NCI-H2196 treated with DMSO at 0.1 percent for 48 hours (cell line): ENCODE measurements at regions not wholly inside any gene's neighbourhood (a gene's known extent, or its start where the extent isn't known, plus 50 kb on each side); places are given as distances from the start of the nearest gene placed in this dataset.

Experiments used
- DNase-seq: peaks from one replicate; lab custom pipeline; 2025; ENCODE audit not compliant: unreplicated experiment; lab: John Stamatoyannopoulos, UW

DNA sequence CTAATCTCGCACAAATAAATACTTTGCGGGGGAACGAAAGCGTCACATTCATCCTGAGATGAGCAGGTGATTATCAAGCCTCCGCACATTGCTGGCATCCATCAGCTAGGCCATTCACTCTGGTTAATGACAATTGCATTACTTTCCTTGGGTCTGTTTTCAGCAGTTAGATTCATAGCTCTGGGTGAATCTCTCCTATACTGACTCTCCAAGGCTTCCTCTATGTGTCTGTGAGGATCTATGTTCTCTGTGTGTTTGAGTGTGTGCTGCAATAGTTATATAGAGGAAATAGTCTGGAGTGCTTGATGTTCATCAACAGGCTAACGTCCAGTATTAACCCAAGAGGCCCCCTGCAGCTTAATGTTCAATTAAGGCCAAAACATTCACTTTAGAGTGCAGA, 133.0 kb upstream of the CTTNBP2NL start:
- DNase-seq: no peak

DNA sequence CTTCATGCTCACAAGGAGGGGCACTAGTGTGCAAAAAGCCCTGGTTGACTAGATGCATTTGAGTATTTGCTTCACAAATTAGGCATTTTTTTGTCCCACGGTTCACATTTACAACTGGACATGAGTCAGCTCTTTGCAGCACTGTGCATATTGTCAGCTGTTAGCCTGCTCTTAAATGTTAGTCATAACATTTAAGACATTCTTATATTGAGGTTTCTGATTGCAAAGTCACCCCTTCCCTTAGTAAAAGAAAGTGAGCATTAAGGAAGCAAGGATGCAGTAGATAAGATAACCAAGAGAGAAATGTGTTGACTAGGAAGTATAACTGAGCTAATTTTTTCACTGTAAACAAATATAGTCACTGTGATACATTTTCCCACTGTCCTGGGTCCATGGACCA, 132.6 kb upstream of the CTTNBP2NL start:
- DNase-seq: no peak

DNA sequence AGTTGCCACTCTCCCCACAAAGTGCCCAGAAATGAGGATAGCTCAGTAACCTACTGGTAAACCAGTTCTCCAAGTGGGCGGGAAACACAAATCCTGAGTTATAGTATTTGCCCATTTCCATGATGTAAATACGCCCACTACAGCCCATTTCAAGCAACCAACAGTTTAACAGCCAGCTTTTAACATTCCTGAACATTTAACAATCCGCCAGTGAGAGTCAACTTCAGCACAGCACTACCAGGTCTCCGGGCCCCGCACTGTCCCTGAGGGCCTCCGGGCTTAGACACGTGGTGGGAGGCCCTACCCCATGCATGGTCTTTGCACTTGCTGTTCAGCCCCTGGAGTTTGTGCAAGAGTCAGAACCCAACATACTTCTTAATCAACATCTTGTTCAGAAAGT, 132.0 kb upstream of the CTTNBP2NL start:
- no peak for DNase-seq

DNA sequence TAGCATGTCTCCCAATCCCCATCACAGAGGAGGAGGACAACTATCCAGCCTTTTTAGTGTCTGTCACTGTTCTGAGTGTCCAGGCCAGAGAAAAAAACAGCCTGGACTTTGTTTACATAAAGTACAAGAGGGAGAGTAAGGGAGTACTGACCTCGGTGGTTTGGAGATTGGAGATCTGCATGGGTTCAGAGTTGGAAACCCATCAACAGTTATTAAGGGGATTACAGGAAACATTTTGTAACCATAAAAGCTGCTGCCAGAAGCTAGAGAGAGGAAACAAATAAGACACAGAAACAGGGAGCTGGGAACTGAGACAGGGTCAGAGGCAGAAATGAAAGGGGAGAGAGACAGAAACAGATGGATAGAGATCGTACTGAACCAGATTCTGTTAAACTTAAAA, 131.5 kb upstream of the CTTNBP2NL start:
- DNase-seq: no peak

DNA sequence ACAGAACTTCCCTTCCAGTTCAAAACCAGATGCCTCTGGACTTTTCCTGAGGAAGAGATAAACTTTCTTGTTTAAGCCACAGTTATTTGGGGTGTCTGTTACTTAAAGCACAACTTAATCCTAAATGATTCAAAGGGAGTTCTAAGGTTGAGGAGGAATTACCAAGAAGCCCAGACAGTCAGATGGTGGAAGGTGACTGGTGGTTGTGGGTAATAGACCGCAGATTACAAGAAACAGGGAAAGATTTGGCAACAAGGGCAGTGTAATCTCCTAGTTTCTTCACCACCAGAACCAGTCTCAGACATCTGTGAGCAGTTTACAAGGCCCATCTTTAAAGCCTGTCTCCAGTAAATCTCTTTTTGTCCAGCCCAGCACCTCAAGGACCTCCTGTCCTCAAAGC, 130.1 kb upstream of the CTTNBP2NL start:
- no peak for DNase-seq

DNA sequence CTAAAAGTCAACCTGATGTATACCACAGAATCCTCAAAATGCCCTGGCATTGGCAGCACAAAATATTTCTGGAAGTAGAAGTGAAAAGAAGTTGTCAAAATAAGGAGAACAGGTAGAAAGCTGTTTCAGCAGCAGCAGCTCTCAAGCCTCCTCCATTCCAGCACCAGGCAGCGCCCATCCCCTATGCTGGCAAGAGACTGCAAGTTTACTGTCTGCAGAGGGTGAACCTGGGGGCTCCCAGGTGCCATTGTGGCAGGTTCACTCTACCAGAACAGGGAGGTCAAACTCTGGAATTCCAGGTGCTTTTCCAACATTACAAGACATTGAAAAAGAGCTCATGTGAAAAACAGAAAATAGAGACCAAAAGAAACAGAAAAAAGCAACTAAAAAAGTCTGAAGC, 128.8 kb upstream of the CTTNBP2NL start:
- DNase-seq: no peak

DNA sequence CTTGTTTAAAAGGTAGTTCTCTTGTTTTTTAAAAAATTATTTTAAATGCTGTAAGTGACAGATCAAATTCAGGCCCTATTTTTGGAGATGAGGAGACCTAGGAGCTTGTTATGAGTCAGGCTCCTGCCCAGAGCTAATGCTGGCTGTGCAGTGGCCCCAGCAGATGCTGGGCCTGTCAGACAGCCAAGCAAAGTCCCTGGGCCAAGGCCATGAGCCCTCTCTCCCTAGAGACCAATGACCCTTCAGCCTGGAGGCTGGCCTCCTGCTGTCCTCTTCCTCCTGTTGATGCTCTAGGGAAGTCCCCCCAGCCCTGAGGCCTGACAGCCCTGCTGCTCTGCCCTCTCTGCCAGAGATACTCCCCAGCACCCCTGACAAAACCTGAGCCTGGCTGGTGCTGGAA, 128.1 kb upstream of the CTTNBP2NL start:
- peak; percentile 17 for DNase-seq

DNA sequence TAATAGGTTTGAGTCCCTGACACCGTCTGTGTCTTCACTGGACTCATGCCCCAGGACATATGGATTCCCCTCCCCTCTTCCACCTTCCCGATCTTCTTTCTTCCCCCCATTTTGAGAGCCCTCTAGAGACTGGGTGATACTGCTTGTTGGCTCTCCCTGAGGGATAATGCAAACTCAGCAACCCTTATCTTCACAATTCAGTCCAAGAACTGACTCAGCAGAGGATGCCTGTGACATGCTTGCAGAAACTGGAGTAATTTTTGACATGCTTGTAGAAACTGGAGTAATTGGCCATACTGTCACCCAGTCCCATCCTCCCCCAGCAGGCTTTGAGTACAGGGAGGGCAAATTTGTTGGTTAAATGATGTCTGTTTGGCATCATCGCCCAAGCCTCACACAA, 127.6 kb upstream of the CTTNBP2NL start:
- no peak for DNase-seq

DNA sequence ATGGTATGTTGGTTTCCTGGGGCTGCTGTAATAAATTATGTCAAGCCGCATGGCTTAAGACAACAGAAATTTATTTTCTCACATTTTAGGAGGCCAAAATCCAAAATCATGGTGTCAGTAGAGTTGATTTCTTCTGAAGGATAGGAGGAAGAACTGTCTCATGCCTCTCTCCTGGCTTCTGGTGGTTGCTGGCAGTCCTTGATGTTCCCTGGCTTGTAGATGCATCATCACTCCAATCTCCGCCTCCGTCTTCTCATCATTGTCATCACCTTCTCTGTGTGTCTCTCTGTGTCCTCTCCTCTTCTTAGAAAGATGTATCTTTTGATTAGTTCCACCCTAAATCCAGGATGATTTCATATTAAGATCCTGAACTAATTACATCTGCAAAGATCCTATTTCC, 124.7 kb upstream of the CTTNBP2NL start:
- DNase-seq: no peak

DNA sequence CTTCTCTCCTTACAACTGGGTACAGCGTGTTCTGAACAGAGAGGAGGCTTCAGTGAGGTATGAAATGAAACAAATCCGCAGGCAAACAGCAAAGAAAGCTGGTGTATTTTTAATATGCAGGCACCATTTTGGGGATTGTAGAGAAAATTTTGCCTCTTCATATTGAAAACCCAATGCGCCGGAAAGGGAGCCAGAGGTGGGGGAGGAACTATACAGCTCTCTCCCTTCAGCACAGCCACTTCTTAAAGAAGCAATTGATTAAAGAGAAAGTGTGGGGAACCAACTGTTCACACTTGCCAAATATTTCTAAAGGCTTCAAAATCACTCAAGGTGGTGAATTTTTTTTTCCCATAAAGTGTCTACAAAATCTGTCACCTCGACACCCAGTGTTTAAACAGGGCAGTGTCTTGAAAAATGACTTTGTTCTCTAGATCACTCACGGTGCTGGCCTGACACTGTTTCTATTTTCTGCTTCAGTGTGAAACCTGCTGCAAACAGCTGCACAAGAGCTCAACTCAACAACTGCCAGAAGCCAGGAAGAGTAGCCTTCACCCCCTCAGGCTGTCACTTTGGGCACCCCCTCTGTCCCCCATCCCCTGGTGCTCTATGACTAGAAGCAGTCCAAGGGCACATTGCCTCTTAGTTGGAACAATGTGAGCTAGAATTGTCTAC, 123.8 kb upstream of the CTTNBP2NL start:
- DNase-seq: no peak

DNA sequence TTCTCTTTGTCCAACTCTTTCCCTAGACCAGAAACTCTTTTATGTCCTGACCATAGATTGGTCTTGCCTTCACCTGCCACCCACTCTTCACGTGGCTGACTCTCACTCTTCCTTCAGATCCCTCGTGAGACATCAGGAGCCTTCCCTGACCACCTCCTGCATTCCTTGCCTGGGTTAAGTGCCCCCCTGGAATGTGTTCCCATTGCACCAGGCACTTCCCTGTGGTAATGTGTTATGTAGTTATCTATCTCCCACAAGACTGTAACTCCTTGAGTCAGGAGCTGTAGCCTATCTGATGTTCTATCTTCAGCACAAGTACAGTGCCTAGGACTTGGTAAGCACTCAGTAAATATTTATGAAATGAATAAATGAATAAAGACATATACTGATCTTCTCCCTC, 111.2 kb upstream of the CTTNBP2NL start:
- no peak for DNase-seq

DNA sequence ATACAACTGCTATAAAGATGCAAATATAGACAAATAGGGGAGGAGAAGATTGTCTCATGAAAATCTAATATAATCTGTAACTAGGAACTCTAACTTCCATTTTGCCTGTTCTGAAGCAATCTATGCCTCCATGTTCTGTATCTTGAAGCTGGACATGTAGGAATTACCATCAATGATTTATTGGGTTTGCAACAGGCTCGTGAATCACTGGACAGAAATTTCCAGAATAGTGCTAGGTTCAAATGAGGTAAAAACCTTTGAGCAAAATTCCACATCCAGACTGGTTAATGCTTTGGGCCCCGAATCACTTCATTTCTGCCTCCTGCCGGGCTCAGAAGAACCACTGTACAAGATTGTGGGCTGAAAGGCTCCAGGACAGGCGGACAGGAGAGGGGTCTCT, 110.7 kb upstream of the CTTNBP2NL start:
- no peak for DNase-seq

DNA sequence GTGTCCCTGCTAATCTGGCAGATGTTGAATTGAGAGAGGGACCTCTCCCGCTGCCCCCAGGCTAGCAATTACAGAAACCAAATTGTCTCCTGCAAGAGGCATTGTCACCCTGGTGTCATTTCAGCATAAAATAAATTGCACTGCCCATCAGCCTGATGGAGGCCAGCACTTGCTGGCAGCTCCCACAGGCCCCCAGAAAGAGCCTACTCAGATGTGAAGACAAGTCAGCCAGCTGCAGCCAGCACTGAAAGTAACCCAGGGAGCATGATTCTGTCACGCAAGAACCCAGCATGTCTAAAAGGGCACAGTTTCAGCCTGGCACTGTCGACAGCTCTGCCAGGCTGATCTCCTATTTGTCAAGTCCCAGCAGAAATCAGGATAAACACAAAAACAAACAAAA, 110.3 kb upstream of the CTTNBP2NL start:
- no peak for DNase-seq

DNA sequence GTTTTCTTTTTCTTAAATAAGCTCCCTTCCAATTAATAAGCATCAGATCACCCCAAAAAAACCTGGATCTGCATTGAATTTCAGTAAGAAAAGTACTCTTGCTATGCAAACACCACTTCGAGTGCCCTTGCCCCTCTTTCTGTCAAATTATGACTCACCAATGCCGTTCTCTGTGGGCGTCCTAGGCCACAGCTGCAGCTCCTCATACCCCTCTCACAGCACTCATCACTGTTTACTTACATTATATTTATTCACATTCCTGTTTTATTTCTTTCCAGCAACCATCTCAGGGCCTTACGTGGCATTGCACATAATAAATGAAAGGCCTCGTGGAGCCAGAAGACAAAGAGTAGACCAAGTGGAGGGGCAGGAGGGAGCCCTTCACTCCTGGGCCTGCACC, 99.1 kb upstream of the CTTNBP2NL start:
- no peak for DNase-seq

DNA sequence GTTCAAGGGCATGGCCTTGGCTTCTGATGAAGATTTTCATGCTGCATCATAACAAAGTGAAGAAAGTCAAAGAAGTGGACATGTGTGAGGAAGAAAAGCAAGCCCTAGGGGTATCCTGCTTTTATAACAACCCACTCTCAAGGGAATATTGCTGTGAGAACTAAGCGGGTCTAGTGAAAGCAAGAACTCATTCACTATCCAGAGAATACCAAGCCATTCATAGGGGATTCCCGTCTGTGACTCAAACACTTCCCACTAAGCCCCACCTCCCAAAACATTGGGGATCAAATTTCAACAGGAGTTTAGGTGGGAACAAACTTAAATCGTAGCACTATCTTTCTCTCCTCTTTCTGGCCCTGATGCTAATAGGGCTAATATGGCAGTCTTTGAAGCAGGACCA, 98.5 kb upstream of the CTTNBP2NL start:
- DNase-seq: no peak

DNA sequence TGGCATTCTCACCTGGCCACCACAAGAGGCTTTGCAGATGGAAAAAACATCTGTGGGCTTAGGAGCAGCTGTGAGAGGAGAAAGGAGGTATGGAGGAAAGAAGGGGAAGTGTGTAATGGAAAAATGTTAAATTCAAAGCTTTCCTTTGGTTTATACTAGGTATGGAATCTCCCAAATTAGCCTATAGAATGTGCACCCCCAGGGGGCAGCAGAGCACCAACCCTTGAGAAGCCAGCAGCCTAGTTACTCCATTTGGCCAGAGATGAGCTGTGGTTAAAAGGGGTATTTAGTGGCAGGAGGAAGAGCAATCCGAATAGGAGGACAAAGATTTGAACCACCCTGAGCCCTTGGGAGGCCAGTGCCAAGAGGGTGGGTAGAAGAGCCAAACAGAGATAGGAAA, 97.5 kb upstream of the CTTNBP2NL start:
- DNase-seq: no peak

DNA sequence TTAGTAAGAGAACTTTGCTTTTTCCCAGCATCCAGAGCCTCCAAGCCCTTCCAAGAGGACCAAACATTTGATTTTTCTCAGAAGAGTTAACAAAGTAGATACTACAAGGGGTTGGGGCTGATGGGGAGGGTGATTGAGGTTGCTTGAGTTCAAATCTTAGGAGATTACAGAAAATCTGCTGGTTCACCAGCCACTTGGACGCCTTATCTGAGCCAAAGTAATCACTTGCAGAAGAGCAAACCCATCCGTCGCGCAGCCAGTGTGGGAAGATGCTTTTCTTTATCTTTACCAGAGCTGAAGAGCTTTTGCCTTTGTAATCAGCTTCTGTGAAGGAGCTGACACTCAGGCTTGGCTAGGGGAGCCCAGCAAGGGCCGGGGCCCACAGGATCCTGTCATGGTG, 91.9 kb upstream of the CTTNBP2NL start:
- no peak for DNase-seq

DNA sequence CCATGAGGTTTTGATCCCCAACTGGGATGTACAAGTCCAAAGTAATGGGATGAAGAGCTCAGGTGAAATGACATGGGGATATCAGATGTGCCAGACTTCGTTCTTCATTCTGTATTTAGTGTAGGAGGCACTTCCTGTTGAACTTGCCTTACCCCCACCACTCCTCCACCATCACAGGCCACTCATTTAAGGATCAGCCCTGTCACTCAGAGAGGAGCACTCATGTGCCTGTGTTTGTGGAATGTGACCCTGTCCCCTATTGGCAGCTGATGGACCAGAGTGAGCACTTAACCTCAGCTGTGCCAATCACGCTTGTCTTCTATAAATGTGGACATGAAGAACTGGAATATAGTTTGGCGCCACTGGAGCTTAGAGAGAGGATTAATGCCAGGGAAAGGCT, 91.4 kb upstream of the CTTNBP2NL start:
- DNase-seq: no peak

DNA sequence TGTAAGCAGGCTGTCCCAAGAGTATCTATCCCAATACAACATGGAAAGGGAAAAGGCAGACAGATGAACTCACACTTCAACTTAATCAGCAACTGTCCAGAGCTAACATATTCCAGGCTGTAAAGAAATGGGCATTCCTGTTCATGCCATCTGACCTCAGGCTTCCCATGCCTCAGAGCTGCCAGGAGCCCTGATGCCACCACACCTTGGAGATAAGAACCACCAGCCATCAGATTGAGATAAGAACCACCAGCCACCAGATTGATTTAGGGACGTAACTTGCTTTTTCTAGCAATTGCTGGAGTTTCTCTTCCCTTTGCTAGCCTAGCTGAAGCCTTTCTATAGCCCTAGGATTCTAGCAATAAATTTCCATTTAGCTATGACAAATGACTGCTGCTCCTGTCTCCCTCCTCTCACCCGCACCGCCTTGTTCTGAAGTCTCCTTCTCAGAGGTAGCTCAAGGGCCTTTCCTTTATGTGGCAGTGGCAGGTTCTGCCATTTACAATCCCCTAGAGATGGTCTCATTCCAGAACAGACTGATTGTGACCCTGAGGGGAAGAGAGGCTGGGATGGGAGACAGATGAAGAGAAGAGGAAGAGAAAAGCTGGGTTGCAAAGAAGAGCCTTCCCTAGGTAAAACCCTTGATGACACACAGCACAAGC, 88.0 kb upstream of the CTTNBP2NL start:
- DNase-seq: no peak

DNA sequence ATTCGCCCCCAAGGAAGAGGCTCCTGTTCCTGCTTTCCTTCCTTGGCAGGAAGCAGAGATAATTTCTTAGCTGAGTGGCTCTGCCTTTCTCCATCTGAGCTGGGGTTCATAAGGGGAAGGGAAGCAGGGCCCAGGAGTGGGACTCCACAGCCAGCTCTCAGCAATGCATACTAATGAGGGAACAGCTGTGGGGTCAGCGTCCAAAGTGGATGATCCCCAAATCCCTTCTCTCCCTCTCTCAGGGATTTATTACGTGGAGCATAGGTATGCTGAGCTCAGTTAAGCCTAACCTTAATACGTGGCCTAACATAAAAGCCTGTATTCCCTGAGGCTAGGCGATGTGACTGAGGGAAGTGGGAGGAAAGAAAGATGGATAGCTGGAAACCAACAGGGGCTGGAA, 87.3 kb upstream of the CTTNBP2NL start:
- DNase-seq: no peak

DNA sequence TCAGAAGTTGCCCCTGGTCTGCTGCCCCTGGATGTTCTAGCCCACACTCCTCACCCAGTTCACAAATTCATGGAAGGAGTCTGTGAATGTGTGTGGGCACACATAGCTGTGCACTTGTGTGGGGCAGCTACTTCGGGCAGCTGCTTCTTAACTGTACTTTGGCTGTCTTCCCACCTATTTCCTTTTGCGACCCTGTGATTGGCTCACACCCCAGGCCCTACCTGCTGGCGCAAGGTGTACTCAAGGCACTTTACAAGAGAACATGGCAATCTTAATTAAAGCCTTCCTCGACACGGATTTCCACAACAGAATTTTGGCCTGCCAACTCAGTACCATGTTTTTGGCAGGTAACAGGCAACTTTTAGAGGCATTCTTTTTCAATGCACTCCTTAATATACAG, 86.5 kb upstream of the CTTNBP2NL start:
- DNase-seq: no peak

DNA sequence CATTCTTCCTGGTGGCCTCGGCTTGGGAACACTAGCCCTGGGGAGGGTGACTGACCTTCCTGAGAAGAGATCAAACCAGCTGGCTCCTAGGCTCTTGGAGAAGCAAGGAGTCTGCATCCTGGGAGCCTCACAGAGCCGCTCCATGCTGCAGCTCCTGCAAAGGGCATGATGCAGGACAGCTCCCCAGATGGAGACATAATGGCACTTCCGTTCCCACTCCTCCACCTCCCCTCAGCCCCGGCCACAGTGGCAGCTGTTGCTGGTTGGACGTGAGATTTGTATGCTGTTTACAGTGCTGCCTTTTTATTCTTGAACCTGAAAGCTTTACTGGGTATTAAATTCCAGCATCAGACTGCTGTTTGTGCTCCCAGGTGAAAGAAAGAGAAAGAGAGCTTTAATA, 83.7 kb upstream of the CTTNBP2NL start:
- no peak for DNase-seq

DNA sequence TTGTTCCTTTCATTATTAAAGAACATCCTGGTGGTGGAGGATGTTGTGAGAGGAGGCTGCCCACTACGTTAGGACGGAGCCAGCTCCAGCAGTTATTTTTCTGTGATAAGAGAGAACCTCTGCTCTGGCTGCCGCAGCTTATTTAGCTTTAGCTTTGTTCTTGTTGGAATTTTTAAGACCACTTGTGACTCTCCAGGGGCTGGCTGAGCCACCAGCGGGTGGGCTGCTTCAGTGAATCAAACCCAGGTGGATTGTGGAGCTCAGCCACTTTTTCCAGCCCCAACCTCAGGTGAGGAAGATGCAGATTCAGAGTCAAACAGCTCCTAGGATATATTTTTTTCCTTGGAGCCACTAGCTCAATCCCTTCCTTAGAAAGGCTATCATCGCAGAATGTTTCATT, 83.1 kb upstream of the CTTNBP2NL start:
- DNase-seq: no peak
